ENCODE measurements at regions not wholly inside any gene's neighbourhood (a gene's known extent, or its start where the extent isn't known, plus 50 kb on each side); places are given as distances from the start of the nearest gene placed in this dataset.

GRCh38 chr5:68352166-68352565 lies 136.6 kb downstream of the PIK3R1 start:
- no peak for DNase-seq

- DNase-seq: no peak
Observed at GRCh38 chr5:68353605-68354004, 138.0 kb downstream of the PIK3R1 start.

- DNase-seq: no peak
Observed at GRCh38 chr5:68354315-68354714, 138.8 kb downstream of the PIK3R1 start.

- no peak for DNase-seq
Observed at GRCh38 chr5:68356216-68356615, 140.7 kb downstream of the PIK3R1 start.

GRCh38 chr5:68356623-68357022 lies 141.1 kb downstream of the PIK3R1 start:
- DNase-seq: no peak

GRCh38 chr5:68359699-68360098 lies 144.1 kb downstream of the PIK3R1 start:
- no peak for DNase-seq

GRCh38 chr5:68362331-68362730 lies 146.8 kb downstream of the PIK3R1 start:
- no peak for DNase-seq

- DNase-seq: no peak
Observed at GRCh38 chr5:68365889-68366288, 150.3 kb downstream of the PIK3R1 start.

- no peak for DNase-seq
Observed at GRCh38 chr5:68367287-68367686, 151.7 kb downstream of the PIK3R1 start.

- DNase-seq: no peak
Observed at GRCh38 chr5:68367717-68368116, 152.2 kb downstream of the PIK3R1 start.

GRCh38 chr5:68368311-68369022 lies 152.9 kb downstream of the PIK3R1 start:
- no peak for DNase-seq

GRCh38 chr5:68369023-68369359 lies 153.4 kb downstream of the PIK3R1 start:
- DNase-seq: no peak

GRCh38 chr5:68369457-68370125 lies 154.0 kb downstream of the PIK3R1 start:
- no peak for DNase-seq

GRCh38 chr5:68370196-68370595 lies 154.6 kb downstream of the PIK3R1 start:
- no peak for DNase-seq

GRCh38 chr5:68371607-68372006 lies 156.1 kb downstream of the PIK3R1 start:
- DNase-seq: no peak

GRCh38 chr5:68372161-68372560 lies 156.6 kb downstream of the PIK3R1 start:
- DNase-seq: no peak

GRCh38 chr5:68373050-68373449 lies 157.5 kb downstream of the PIK3R1 start:
- DNase-seq: no peak

- DNase-seq: no peak
Observed at GRCh38 chr5:68374796-68375518, 159.4 kb downstream of the PIK3R1 start.

GRCh38 chr5:68375540-68375939 lies 160.0 kb downstream of the PIK3R1 start:
- DNase-seq: no peak

GRCh38 chr5:68376935-68377334 lies 161.4 kb downstream of the PIK3R1 start:
- DNase-seq: no peak

GRCh38 chr5:68377733-68378132 lies 162.2 kb downstream of the PIK3R1 start:
- no peak for DNase-seq

- DNase-seq: no peak
Observed at GRCh38 chr5:68378204-68378820, 162.8 kb downstream of the PIK3R1 start.

GRCh38 chr5:68379275-68380036 lies 163.9 kb downstream of the PIK3R1 start:
- no peak for DNase-seq
